Astrocyte of the spinal cord (primary cell): ENCODE measurements at regions not wholly inside any gene's neighbourhood (a gene's known extent, or its start where the extent isn't known, plus 50 kb on each side); places are given as distances from the start of the nearest gene placed in this dataset.

Source experiments
- DNase-seq: peaks from one replicate; pipeline ENCODE4 v3.0.0; 2011; ENCODE audit warnings: low read depth, low spot score
- H3K4me3 ChIP-seq: 2 replicates; pipeline ENCODE4 v1.5.1; 2011; ENCODE audit warnings: low read depth, mild to moderate bottlenecking, low read length, moderate library complexity
- in situ Hi-C: cut with HindIII; loops from 2 replicates; pipeline ENCODE4 v1.10.0; 2017; ENCODE audit warnings: low sequenced_read_pairs
- TF ChIP-seq, protein P1 (sequence below): IDR thresholded peaks from 2 replicates; pipeline ENCODE4 v1.5.1; 2012; ENCODE audit warnings: low read depth, mild to moderate bottlenecking, low read length, inconsistent platforms

DNA sequence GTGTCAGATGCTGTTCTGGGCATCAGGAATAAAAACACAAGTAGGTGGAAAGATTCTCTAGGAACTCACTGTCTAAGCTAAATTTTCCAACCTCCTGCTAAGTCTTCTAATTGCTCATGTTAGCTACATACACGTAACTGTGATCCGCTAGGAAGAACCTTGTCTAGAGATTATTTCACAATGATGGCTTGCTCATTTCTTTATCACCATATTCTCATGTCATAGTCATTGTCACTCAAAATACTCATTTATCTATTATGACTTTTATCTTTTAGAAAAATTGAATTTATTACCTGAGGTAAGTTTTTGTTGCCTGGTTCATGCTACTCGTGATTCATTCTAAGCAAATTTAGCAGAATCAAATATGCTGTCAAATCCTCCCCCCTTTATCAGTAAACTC is 1402.4 kb upstream of the FLRT2 start:
- no peak for DNase-seq
- in situ Hi-C loops, result no loop called here
- TF ChIP-seq, protein P1, sequence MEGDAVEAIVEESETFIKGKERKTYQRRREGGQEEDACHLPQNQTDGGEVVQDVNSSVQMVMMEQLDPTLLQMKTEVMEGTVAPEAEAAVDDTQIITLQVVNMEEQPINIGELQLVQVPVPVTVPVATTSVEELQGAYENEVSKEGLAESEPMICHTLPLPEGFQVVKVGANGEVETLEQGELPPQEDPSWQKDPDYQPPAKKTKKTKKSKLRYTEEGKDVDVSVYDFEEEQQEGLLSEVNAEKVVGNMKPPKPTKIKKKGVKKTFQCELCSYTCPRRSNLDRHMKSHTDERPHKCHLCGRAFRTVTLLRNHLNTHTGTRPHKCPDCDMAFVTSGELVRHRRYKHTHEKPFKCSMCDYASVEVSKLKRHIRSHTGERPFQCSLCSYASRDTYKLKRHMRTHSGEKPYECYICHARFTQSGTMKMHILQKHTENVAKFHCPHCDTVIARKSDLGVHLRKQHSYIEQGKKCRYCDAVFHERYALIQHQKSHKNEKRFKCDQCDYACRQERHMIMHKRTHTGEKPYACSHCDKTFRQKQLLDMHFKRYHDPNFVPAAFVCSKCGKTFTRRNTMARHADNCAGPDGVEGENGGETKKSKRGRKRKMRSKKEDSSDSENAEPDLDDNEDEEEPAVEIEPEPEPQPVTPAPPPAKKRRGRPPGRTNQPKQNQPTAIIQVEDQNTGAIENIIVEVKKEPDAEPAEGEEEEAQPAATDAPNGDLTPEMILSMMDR, result no peak

DNA sequence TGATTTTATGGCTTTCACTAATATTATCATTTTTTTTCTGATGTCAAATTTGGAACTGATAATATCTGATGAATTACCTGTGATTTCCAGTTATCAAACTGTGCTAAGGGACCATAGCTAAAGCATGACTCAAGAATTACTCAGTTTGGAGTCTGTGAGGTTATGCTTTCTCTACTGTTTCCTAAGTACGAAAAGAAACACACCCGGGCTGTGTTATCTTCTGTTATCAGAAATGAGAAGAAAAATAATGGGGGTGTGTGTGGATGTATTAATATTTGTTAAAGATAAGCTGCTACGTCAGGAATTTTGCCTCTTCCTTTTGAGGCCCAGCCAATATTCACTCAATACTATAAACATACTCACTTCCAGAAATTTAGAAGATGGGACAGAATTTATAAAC is 1401.9 kb upstream of the FLRT2 start:
- DNase-seq, result no peak
- in situ Hi-C loops, result no loop called here
- TF ChIP-seq, protein P1, result no peak
- no peak overlapping the region for H3K4me3 ChIP-seq

More for the DNA sequence above, 1402.4 kb upstream of the FLRT2 start:
- no peak overlapping the region for H3K4me3 ChIP-seq

DNA sequence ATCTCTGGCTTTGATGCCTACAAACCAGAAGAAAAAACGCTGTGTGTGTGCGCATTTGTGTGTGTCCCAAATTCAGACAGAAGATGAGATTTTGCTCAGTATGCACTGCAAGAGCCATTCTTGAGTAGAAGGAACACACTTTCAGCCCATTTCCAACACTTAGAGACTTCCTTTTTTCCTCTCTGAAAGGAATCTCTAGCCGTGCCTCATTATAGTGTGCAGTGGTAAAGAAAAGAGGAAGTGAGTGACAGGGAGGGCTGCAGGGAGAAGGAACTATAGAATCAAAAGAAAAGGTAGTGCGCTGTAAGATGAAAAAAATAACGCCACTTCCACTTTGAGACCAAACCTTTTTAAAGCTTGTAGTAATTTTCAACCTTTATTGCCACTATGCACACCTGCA is 1400.9 kb upstream of the FLRT2 start:
- H3K4me3 ChIP-seq, result no peak overlapping the region
- no peak for DNase-seq
- in situ Hi-C loops, result no loop called here
- TF ChIP-seq, protein P1, result no peak

DNA sequence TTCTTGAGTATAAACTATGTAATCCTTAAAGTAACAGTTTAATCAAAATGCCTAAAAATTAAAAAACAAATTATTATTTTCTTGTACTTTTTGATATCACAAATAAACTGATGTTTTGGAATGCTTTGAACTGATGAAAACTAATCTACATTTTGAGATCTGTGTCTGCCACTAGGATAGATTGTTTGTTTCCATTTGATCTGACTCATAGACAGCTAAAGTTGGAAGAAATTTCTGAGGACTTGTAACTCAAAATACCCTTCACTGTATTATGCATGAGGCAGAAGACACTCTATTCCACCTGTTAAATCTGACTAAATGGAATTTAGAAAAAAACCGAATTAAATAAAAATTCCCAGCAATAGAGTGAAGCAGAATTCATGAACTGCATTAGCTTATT is 1400.0 kb upstream of the FLRT2 start:
- TF ChIP-seq, protein P1, result no peak
- no peak for DNase-seq
- in situ Hi-C loops, result no loop called here
- no peak overlapping the region for H3K4me3 ChIP-seq

GRCh38 chr14:84131924-84132323 is 1398.0 kb upstream of the FLRT2 start:
- TF ChIP-seq, protein P1, result no peak
- H3K4me3 ChIP-seq, result no peak overlapping the region
- no peak for DNase-seq
- in situ Hi-C loops, result no loop called here

GRCh38 chr14:84144166-84144565 is 1385.8 kb upstream of the FLRT2 start:
- peak; percentile 8 for DNase-seq
- H3K4me3 ChIP-seq, result no peak overlapping the region
- TF ChIP-seq, protein P1, result no peak
- in situ Hi-C loops, result no loop called here

DNA sequence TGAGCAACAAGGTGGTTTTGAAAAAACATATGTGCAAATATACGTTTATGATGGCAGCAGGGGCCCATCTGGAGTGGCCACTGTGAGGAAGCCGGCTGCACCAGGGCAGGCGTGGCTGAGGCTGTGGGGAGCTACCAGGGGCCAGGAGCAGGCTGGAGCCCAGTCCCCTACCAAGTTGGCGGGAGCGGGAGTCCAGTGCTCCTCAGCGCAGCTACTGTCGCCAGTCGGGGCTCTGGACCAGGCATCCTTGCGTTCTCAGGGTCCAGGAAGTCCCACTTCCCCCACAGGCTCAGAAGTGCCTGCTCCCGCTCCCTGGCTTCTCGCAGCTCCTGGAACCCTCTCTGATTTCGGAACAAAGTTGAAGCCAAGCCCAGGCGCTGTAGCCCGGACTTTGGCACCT is 1377.5 kb upstream of the FLRT2 start:
- H3K4me3 ChIP-seq, result no peak overlapping the region
- TF ChIP-seq, protein P1, result no peak
- in situ Hi-C loops, result no loop called here
- no peak for DNase-seq
